ENCODE measurements at regions not wholly inside any gene's neighbourhood (a gene's known extent, or its start where the extent isn't known, plus 50 kb on each side); places are given as distances from the start of the nearest gene placed in this dataset.

GRCh38 chr5:57550132-57550531 lies 67.5 kb upstream of the ACTBL2 start:
- DNase-seq: no peak

GRCh38 chr5:57549566-57549965 lies 67.0 kb upstream of the ACTBL2 start:
- no peak for TF ChIP-seq CTCF (IDR thresholded peaks at IDR 0.05)
- Histone ChIP-seq H3K9me3 (no peaks in the 10 kb centered on the region), H3K4me3 (no peak overlapping the region), H3K36me3 (no peaks in the 10 kb centered on the region), H3K27ac (no peak overlapping the region), H3K27me3 (ENCODE audit: low read depth) (no peaks in the 10 kb centered on the region), H3K4me1 (no peaks in the 10 kb centered on the region)
- no peak for ATAC-seq
- DNase-seq: no peak
- intact Hi-C loops (cut with DNase I): no loop called here

More at GRCh38 chr5:57550132-57550531, 67.5 kb upstream of the ACTBL2 start:
- intact Hi-C loops (cut with DNase I): no loop called here
- H3K27ac ChIP-seq: no peak overlapping the region
- no peak for TF ChIP-seq CTCF (IDR thresholded peaks at IDR 0.05)
- no peaks in the 10 kb centered on the region for H3K27me3 ChIP-seq (ENCODE audit: low read depth)
- no peaks in the 10 kb centered on the region for H3K4me1 ChIP-seq
- H3K4me3 ChIP-seq: no peak overlapping the region
- no peaks in the 10 kb centered on the region for H3K36me3 ChIP-seq
- no peak for ATAC-seq
- no peaks in the 10 kb centered on the region for H3K9me3 ChIP-seq

DNA sequence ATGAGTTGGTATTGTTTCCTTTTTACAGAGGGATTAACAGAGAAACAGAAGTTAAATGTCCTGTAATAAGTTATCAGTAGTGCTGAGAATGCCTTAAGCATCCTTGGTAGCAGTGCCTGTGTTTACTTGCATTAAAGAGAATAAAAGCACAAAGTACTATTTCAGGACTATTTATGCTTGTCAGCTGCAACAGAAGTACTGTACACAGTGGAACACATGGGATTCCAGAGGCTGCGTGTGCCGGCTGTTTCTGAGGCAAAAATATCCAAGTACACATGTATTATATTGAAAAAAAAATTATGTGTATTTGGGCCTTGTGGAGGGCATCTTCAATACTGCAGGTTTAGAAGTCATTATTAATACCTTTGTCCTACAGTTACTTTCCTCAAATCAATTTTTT lies 58.2 kb upstream of the ACTBL2 start:
- Histone ChIP-seq H3K27me3 (ENCODE audit: low read depth) (no peaks in the 10 kb centered on the region), H3K4me1 (no peaks in the 10 kb centered on the region), H3K36me3 (no peaks in the 10 kb centered on the region), H3K27ac (no peak overlapping the region), H3K4me3 (no peak overlapping the region), H3K9me3 (no peaks in the 10 kb centered on the region)
- DNase-seq (no peak), ATAC-seq (no peak)
- intact Hi-C loops (cut with DNase I): no loop called here
- no peak for TF ChIP-seq CTCF (IDR thresholded peaks at IDR 0.05)

- no peak for TF ChIP-seq CTCF (IDR thresholded peaks at IDR 0.05)
- no peak for ATAC-seq
- intact Hi-C loops (cut with DNase I): no loop called here
- no peak overlapping the region for H3K4me3 ChIP-seq
- no peaks in the 10 kb centered on the region for H3K27me3 ChIP-seq (ENCODE audit: low read depth)
- H3K4me1 ChIP-seq: no peaks in the 10 kb centered on the region
- H3K9me3 ChIP-seq: no peaks in the 10 kb centered on the region
- H3K27ac ChIP-seq: no peak overlapping the region
- no peaks in the 10 kb centered on the region for H3K36me3 ChIP-seq
- DNase-seq: no peak
These were observed 56.7 kb upstream of the ACTBL2 start for GRCh38 chr5:57539281-57539701.

GRCh38 chr5:57538341-57538955 lies 55.8 kb upstream of the ACTBL2 start:
- ATAC-seq (no peak), DNase-seq (no peak)
- H3K27me3 ChIP-seq (ENCODE audit: low read depth): no peaks in the 10 kb centered on the region
- H3K4me1 ChIP-seq: no peaks in the 10 kb centered on the region
- no peak overlapping the region for H3K27ac ChIP-seq
- intact Hi-C loops (cut with DNase I): no loop called here
- no peak for TF ChIP-seq CTCF (IDR thresholded peaks at IDR 0.05)
- no peaks in the 10 kb centered on the region for H3K9me3 ChIP-seq
- no peaks in the 10 kb centered on the region for H3K36me3 ChIP-seq
- H3K4me3 ChIP-seq: no peak overlapping the region

Data from lower lobe of right lung (tissue), 2 donors.